ENCODE measurements at regions not wholly inside any gene's neighbourhood (a gene's known extent, or its start where the extent isn't known, plus 50 kb on each side); places are given as distances from the start of the nearest gene placed in this dataset.
"Not testable (repeated sequence)": the region's sequence is repeated elsewhere in the genome, so short reads cannot be mapped to it uniquely, and the experiment has no call there.

GRCh38 chr4:31880837-31881236 is 1160.7 kb downstream of the PCDH7 start:
- H3K36me3 Mint-ChIP-seq (ENCODE audit: low read depth); H3K4me1 Mint-ChIP-seq (ENCODE audit: low read depth); CTCF ChIA-PET; DNase-seq; H3K27me3 Mint-ChIP-seq (ENCODE audit: low read depth); H3K27ac Mint-ChIP-seq; H3K4me3 Mint-ChIP-seq; H3K9me3 Mint-ChIP-seq; intact Hi-C loops (cut with micrococcal nuclease): not testable (repeated sequence)

GRCh38 chr4:31896349-31896748 is 1176.2 kb downstream of the PCDH7 start:
- intact Hi-C loops (cut with micrococcal nuclease) = no loop called here
- DNase-seq = no peak
- Mint-ChIP-seq H3K4me1 (ENCODE audit: low read depth) (no peaks in the 10 kb centered on the region), H3K36me3 (ENCODE audit: low read depth) (no peaks in the 10 kb centered on the region), H3K4me3 (no peak overlapping the region), H3K9me3 (peaks cover 11% of the 10 kb centered on the region), H3K27ac (no peak overlapping the region), H3K27me3 (ENCODE audit: low read depth) (no peaks in the 10 kb centered on the region)
- CTCF ChIA-PET = no interaction called here

- Mint-ChIP-seq H3K36me3 (ENCODE audit: low read depth) (no peaks in the 10 kb centered on the region), H3K4me1 (ENCODE audit: low read depth) (no peaks in the 10 kb centered on the region), H3K9me3 (peaks cover 7% of the 10 kb centered on the region), H3K27me3 (ENCODE audit: low read depth) (no peaks in the 10 kb centered on the region), H3K4me3 (no peak overlapping the region), H3K27ac (no peak overlapping the region)
- no peak for DNase-seq
- CTCF ChIA-PET = no interaction called here
- intact Hi-C loops (cut with micrococcal nuclease) = no loop called here
Measured at GRCh38 chr4:31905363-31905762, 1185.2 kb downstream of the PCDH7 start.

- Mint-ChIP-seq H3K36me3 (ENCODE audit: low read depth) (no peaks in the 10 kb centered on the region), H3K4me1 (ENCODE audit: low read depth) (no peaks in the 10 kb centered on the region), H3K27ac (no peak overlapping the region), H3K9me3 (peaks cover 6% of the 10 kb centered on the region), H3K4me3 (no peak overlapping the region), H3K27me3 (ENCODE audit: low read depth) (no peaks in the 10 kb centered on the region)
- intact Hi-C loops (cut with micrococcal nuclease) = no loop called here
- DNase-seq = no peak
- CTCF ChIA-PET = no interaction called here
Measured at GRCh38 chr4:31908261-31908660, 1188.1 kb downstream of the PCDH7 start.

GRCh38 chr4:31917334-31917733 is 1197.2 kb downstream of the PCDH7 start:
- Mint-ChIP-seq H3K36me3 (ENCODE audit: low read depth) (no peaks in the 10 kb centered on the region), H3K4me3 (no peak overlapping the region), H3K27ac (no peak overlapping the region), H3K9me3 (peaks cover 13% of the 10 kb centered on the region), H3K4me1 (ENCODE audit: low read depth) (no peaks in the 10 kb centered on the region), H3K27me3 (ENCODE audit: low read depth) (no peaks in the 10 kb centered on the region)
- intact Hi-C loops (cut with micrococcal nuclease) = no loop called here
- no peak for DNase-seq
- CTCF ChIA-PET = no interaction called here

GRCh38 chr4:31918891-31919290 is 1198.7 kb downstream of the PCDH7 start:
- CTCF ChIA-PET = no interaction called here
- H3K9me3 Mint-ChIP-seq = peaks cover 18% of the 10 kb centered on the region
- H3K36me3 Mint-ChIP-seq (ENCODE audit: low read depth) = no peaks in the 10 kb centered on the region
- DNase-seq = no peak
- H3K27me3 Mint-ChIP-seq (ENCODE audit: low read depth) = no peaks in the 10 kb centered on the region
- H3K4me3 Mint-ChIP-seq = no peak overlapping the region
- H3K27ac Mint-ChIP-seq = no peak overlapping the region
- intact Hi-C loops (cut with micrococcal nuclease) = no loop called here
- no peaks in the 10 kb centered on the region for H3K4me1 Mint-ChIP-seq (ENCODE audit: low read depth)

- no peak overlapping the region for H3K27ac Mint-ChIP-seq
- intact Hi-C loops (cut with micrococcal nuclease) = no loop called here
Measured at GRCh38 chr4:31923634-31924033, 1203.5 kb downstream of the PCDH7 start.

GRCh38 chr4:31929676-31930345 is 1209.6 kb downstream of the PCDH7 start:
- Mint-ChIP-seq H3K27ac (no peak overlapping the region), H3K36me3 (ENCODE audit: low read depth) (no peaks in the 10 kb centered on the region), H3K4me3 (no peak overlapping the region), H3K27me3 (ENCODE audit: low read depth) (no peaks in the 10 kb centered on the region), H3K9me3 (peaks cover 1% of the 10 kb centered on the region), H3K4me1 (ENCODE audit: low read depth) (no peaks in the 10 kb centered on the region)
- CTCF ChIA-PET = no interaction called here
- intact Hi-C loops (cut with micrococcal nuclease) = no loop called here
- no peak for DNase-seq

More at GRCh38 chr4:31923634-31924033, 1203.5 kb downstream of the PCDH7 start:
- CTCF ChIA-PET = no interaction called here
- Mint-ChIP-seq H3K27me3 (ENCODE audit: low read depth) (no peaks in the 10 kb centered on the region), H3K9me3 (peaks cover 10% of the 10 kb centered on the region), H3K36me3 (ENCODE audit: low read depth) (no peaks in the 10 kb centered on the region), H3K4me1 (ENCODE audit: low read depth) (no peaks in the 10 kb centered on the region), H3K4me3 (no peak overlapping the region)
- DNase-seq = no peak

GRCh38 chr4:31946456-31946855 is 1226.3 kb downstream of the PCDH7 start:
- intact Hi-C loops (cut with micrococcal nuclease) = no loop called here
- CTCF ChIA-PET = no interaction called here

GRCh38 chr4:31947101-31947500 is 1226.9 kb downstream of the PCDH7 start:
- H3K9me3 Mint-ChIP-seq = peaks cover 11% of the 10 kb centered on the region
- no peaks in the 10 kb centered on the region for H3K4me1 Mint-ChIP-seq (ENCODE audit: low read depth)
- intact Hi-C loops (cut with micrococcal nuclease) = no loop called here
- no peaks in the 10 kb centered on the region for H3K27me3 Mint-ChIP-seq (ENCODE audit: low read depth)
- no peak for DNase-seq
- H3K4me3 Mint-ChIP-seq = no peak overlapping the region
- no peaks in the 10 kb centered on the region for H3K36me3 Mint-ChIP-seq (ENCODE audit: low read depth)
- CTCF ChIA-PET = no interaction called here
- H3K27ac Mint-ChIP-seq = no peak overlapping the region

More at GRCh38 chr4:31946456-31946855, 1226.3 kb downstream of the PCDH7 start:
- H3K4me3 Mint-ChIP-seq = no peak overlapping the region
- no peaks in the 10 kb centered on the region for H3K27me3 Mint-ChIP-seq (ENCODE audit: low read depth)
- no peak overlapping the region for H3K27ac Mint-ChIP-seq
- no peak for DNase-seq
- H3K36me3 Mint-ChIP-seq (ENCODE audit: low read depth) = no peaks in the 10 kb centered on the region
- peaks cover 10% of the 10 kb centered on the region for H3K9me3 Mint-ChIP-seq
- no peaks in the 10 kb centered on the region for H3K4me1 Mint-ChIP-seq (ENCODE audit: low read depth)

- CTCF ChIA-PET = no interaction called here
- intact Hi-C loops (cut with micrococcal nuclease) = no loop called here
Measured at GRCh38 chr4:31949045-31949444, 1228.9 kb downstream of the PCDH7 start.

GRCh38 chr4:31955346-31955745 is 1235.2 kb downstream of the PCDH7 start:
- H3K4me3 Mint-ChIP-seq = no peak overlapping the region
- H3K27me3 Mint-ChIP-seq (ENCODE audit: low read depth) = no peaks in the 10 kb centered on the region
- intact Hi-C loops (cut with micrococcal nuclease) = no loop called here
- DNase-seq = no peak
- no peaks in the 10 kb centered on the region for H3K36me3 Mint-ChIP-seq (ENCODE audit: low read depth)
- H3K27ac Mint-ChIP-seq = no peak overlapping the region
- CTCF ChIA-PET = no interaction called here
- peaks cover 14% of the 10 kb centered on the region for H3K9me3 Mint-ChIP-seq
- no peaks in the 10 kb centered on the region for H3K4me1 Mint-ChIP-seq (ENCODE audit: low read depth)

More at GRCh38 chr4:31949045-31949444, 1228.9 kb downstream of the PCDH7 start:
- Mint-ChIP-seq H3K4me3 (no peak overlapping the region), H3K27ac (no peak overlapping the region), H3K27me3 (ENCODE audit: low read depth) (no peaks in the 10 kb centered on the region), H3K36me3 (ENCODE audit: low read depth) (no peaks in the 10 kb centered on the region), H3K4me1 (ENCODE audit: low read depth) (no peaks in the 10 kb centered on the region), H3K9me3 (peaks cover 11% of the 10 kb centered on the region)
- DNase-seq = no peak

- no peak overlapping the region for H3K4me3 Mint-ChIP-seq
- H3K4me1 Mint-ChIP-seq (ENCODE audit: low read depth) = no peaks in the 10 kb centered on the region
- no peak overlapping the region for H3K27ac Mint-ChIP-seq
- intact Hi-C loops (cut with micrococcal nuclease) = no loop called here
- H3K36me3 Mint-ChIP-seq (ENCODE audit: low read depth) = no peaks in the 10 kb centered on the region
- CTCF ChIA-PET = no interaction called here
- H3K27me3 Mint-ChIP-seq (ENCODE audit: low read depth) = no peaks in the 10 kb centered on the region
- peaks cover 12% of the 10 kb centered on the region for H3K9me3 Mint-ChIP-seq
- no peak for DNase-seq
Measured at GRCh38 chr4:31959972-31960371, 1239.8 kb downstream of the PCDH7 start.
